Spleen (tissue), 11 donors: ENCODE measurements at regions not wholly inside any gene's neighbourhood (a gene's known extent, or its start where the extent isn't known, plus 50 kb on each side); places are given as distances from the start of the nearest gene placed in this dataset.
"Not testable (repeated sequence)": the region's sequence is repeated elsewhere in the genome, so short reads cannot be mapped to it uniquely, and the experiment has no call there.

Experiments
- DNase-seq: peaks from one replicate; pipeline ENCODE4 v3.0.0-alpha.2; 2020
- H3K27ac ChIP-seq, 8 donors: fragments of 200-600 bp; sonication (generic) in 7 of 8; 1 replicate in 4 of 8; 2 replicates in 4 of 8; pipeline versions ENCODE4 v1.5.0 to v1.8.0; 2016 to 2021; ENCODE audit warnings: inconsistent platforms in 4 of 8, mild to moderate bottlenecking in 4 of 8, moderate library complexity in 1 of 8
- H3K27me3 ChIP-seq, 7 donors: fragments of 200-600 bp; sonication (generic) in 6 of 7; replicated peaks in 1 of 7; 1 replicate in 4 of 7; 2 replicates in 3 of 7; pipeline versions ENCODE4 v1.5.0 to v1.8.0; 2016 to 2021; ENCODE audit warnings: inconsistent platforms in 3 of 7, mild to moderate bottlenecking in 1 of 7
- H3K36me3 ChIP-seq, 6 donors: fragments of 200-600 bp; sonication (generic) in 5 of 6; 1 replicate in 4 of 6; 2 replicates in 2 of 6; pipeline versions ENCODE4 v1.5.0 to v1.8.0; 2016 to 2021; ENCODE audit warnings: inconsistent platforms in 2 of 6
- H3K4me1 ChIP-seq, 6 donors: fragments of 200-600 bp; sonication (generic) in 5 of 6; 1 replicate in 3 of 6; 2 replicates in 3 of 6; pipeline versions ENCODE4 v1.5.0 to v1.8.0; 2016 to 2021; ENCODE audit warnings: inconsistent platforms in 3 of 6
- H3K4me3 ChIP-seq, 8 donors: fragments of 200-600 bp; sonication (generic) in 7 of 8; 1 replicate in 4 of 8; 2 replicates in 4 of 8; pipeline versions ENCODE4 v1.5.0 to v1.8.0; 2016 to 2021; ENCODE audit warnings: inconsistent platforms in 4 of 8, mild to moderate bottlenecking in 4 of 8, moderate library complexity in 2 of 8
- H3K9me3 ChIP-seq, 8 donors: fragments of 200-600 bp; sonication (generic) in 7 of 8; 1 replicate in 4 of 8; 2 replicates in 4 of 8; pipeline versions ENCODE4 v1.5.0 to v1.8.0; 2016 to 2021; ENCODE audit warnings: inconsistent platforms in 4 of 8
- POLR2A ChIP-seq, 3 donors: fragments of 450-650 bp; IDR thresholded peaks; one replicate each; pipeline ENCODE4 v1.5.1; 2017; ENCODE audit warnings: antibody characterized with exemption in 3 of 3, mild to moderate bottlenecking in 1 of 3
- POLR2AphosphoS5 ChIP-seq, 3 donors: sonication (generic); formaldehyde crosslinking; IDR thresholded peaks; one replicate each; pipeline ENCODE4 v1.5.1; 2017; ENCODE audit warnings: antibody characterized with exemption in 3 of 3
- WGBS, 5 donors: extraction: QIAGEN DNeasy Blood & Tissue Kit in 3 of 5; methylation state at CpG; one replicate each; pipeline versions ENCODE4 v1.1.5 to v1.1.7; 2013 to 2018; 5-methylcytosine and 5-hydroxymethylcytosine counted together
- intact Hi-C: fragments of 100-400 bp; cut with DNase I; formaldehyde crosslinking; loops from one replicate; pipeline ENCODE4 v1.15.0; 2023; ENCODE audit warnings: low total_unique reads
- TF ChIP-seq, protein P1 (sequence below), 11 experiments: fragments of 200-600 bp in 7 of 11; fragments of 450-650 bp in 4 of 11; sonication (generic) in 4 of 11; IDR thresholded peaks in 8 of 11; conservative IDR thresholded peaks in 3 of 11; 1 replicate in 7 of 11; 2 replicates in 4 of 11; pipeline versions ENCODE4 v1.4.0 to v1.8.0; 2016 to 2021; ENCODE audit warnings: antibody characterized with exemption in 11 of 11, inconsistent platforms in 4 of 11, mild to moderate bottlenecking in 1 of 11
- donor health status: healthy with polysubstance abuse.
- donor health status: DM: no; HTN: no; CAD: no; lungs with moderate emphysema.
- donor health status: DM: no; HTN: no; CAD: no.
- donor health status: Bipolar disorder and iron deficiency.
- donor health status: healthy.
- donor health status: DM: no; HTN: no; CAD: no.
- donor health status: DM: yes; HTN: yes; CAD: no.

GRCh38 chr12:124087266-124088051 lies 114.4 kb downstream of the ZNF664 start:
- peaks cover 0 to 3% (median 0%) of the 10 kb centered on the region in 8 donors for H3K9me3 ChIP-seq
- no peak for DNase-seq
- peaks cover 0 to 6% (median 0%) of the 10 kb centered on the region in 7 donors for H3K27me3 ChIP-seq
- 88 to 91% (median 88%) methylated on average over 10 of the region's 10 CpGs for WGBS, 5 donors
- no peaks in the 10 kb centered on the region for H3K4me1 ChIP-seq
- intact Hi-C loops = no loop called here
- H3K36me3 ChIP-seq = no peaks in the 10 kb centered on the region
- TF ChIP-seq POLR2A (IDR thresholded peaks at IDR 0.05) (no peak), POLR2AphosphoS5 (IDR thresholded peaks at IDR 0.05) (no peak)
- TF ChIP-seq, protein P1, sequence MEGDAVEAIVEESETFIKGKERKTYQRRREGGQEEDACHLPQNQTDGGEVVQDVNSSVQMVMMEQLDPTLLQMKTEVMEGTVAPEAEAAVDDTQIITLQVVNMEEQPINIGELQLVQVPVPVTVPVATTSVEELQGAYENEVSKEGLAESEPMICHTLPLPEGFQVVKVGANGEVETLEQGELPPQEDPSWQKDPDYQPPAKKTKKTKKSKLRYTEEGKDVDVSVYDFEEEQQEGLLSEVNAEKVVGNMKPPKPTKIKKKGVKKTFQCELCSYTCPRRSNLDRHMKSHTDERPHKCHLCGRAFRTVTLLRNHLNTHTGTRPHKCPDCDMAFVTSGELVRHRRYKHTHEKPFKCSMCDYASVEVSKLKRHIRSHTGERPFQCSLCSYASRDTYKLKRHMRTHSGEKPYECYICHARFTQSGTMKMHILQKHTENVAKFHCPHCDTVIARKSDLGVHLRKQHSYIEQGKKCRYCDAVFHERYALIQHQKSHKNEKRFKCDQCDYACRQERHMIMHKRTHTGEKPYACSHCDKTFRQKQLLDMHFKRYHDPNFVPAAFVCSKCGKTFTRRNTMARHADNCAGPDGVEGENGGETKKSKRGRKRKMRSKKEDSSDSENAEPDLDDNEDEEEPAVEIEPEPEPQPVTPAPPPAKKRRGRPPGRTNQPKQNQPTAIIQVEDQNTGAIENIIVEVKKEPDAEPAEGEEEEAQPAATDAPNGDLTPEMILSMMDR (IDR thresholded peaks at IDR 0.05 in 8 of 11, conservative IDR thresholded peaks at IDR 0.05 in 3 of 11) = no peak
- H3K4me3 ChIP-seq = no peak overlapping the region
- H3K27ac ChIP-seq = no peak overlapping the region

- intact Hi-C loops = no loop called here
- no peaks in the 10 kb centered on the region for H3K36me3 ChIP-seq
- no peak for DNase-seq
- WGBS, 5 donors = 86 to 93% (median 90%) methylated on average over 16 of the region's 16 CpGs
- TF ChIP-seq POLR2A (IDR thresholded peaks at IDR 0.05) (no peak), POLR2AphosphoS5 (IDR thresholded peaks at IDR 0.05) (no peak)
- TF ChIP-seq, protein P1 (IDR thresholded peaks at IDR 0.05 in 8 of 11, conservative IDR thresholded peaks at IDR 0.05 in 3 of 11) = no peak
- peaks cover 0 to 6% (median 0%) of the 10 kb centered on the region in 7 donors for H3K27me3 ChIP-seq
- H3K4me1 ChIP-seq = no peaks in the 10 kb centered on the region
- H3K9me3 ChIP-seq = peaks cover 0 to 3% (median 0%) of the 10 kb centered on the region in 8 donors
- H3K4me3 ChIP-seq = no peak overlapping the region
- H3K27ac ChIP-seq = no peak overlapping the region
Observed at GRCh38 chr12:124088217-124088907, 115.3 kb downstream of the ZNF664 start.

GRCh38 chr12:124089181-124089914 lies 116.3 kb downstream of the ZNF664 start:
- H3K27me3 ChIP-seq, H3K4me3 ChIP-seq, H3K36me3 ChIP-seq, H3K4me1 ChIP-seq, DNase-seq, intact Hi-C loops, H3K9me3 ChIP-seq, H3K27ac ChIP-seq: not testable (repeated sequence)
- WGBS, 5 donors = 86 to 98% (median 90%) methylated on average over 6 to 7 of the region's 11 CpGs

DNA sequence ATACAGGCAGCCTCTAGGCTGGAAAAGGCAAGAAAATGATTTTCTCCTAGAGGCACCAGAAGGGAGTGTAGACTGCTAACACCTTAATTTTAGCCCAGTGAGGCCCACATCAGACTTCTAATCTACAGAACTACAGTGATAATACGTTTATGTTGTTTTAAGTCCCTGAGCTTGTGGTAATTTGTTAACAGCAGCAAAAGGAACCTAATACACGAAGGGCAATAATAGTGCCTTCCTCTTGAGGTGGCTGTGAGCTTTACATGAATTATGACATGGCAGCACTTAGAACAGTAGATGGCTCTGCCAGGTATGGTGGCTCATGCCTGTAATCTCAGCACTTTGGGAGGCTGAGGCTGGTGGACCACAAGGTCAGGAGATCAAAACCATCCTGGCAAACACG lies 118.8 kb downstream of the ZNF664 start:
- no peak for DNase-seq
- no peak overlapping the region for H3K4me3 ChIP-seq
- WGBS, 5 donors = 79 to 93% (median 86%) methylated on average over 3 of the region's 3 CpGs
- intact Hi-C loops = no loop called here
- no peak overlapping the region for H3K27ac ChIP-seq
- no peaks in the 10 kb centered on the region for H3K27me3 ChIP-seq
- no peaks in the 10 kb centered on the region for H3K36me3 ChIP-seq
- H3K4me1 ChIP-seq = peaks cover 0 to 7% (median 0%) of the 10 kb centered on the region in 6 donors
- H3K9me3 ChIP-seq = peaks cover 0 to 3% (median 0%) of the 10 kb centered on the region in 8 donors
- no peak for TF ChIP-seq POLR2AphosphoS5 (IDR thresholded peaks at IDR 0.05)
- no peak for TF ChIP-seq POLR2A (IDR thresholded peaks at IDR 0.05)

DNA sequence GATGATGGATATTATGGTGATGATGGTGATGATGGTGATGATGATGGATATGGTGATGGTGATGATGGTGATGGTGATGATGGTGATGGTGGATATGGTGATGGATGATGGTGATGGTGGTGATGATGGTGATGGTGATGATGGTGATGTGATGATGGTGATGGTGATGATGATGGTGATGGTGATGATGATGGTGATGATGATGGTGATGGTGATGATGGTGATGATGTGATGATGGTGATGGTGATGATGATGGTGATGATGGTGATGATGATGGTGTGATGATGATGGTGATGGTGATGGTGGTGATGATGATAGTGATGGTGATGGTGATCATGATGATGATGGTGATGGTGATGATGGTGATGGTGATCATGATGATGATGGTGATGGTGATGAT lies 119.5 kb downstream of the ZNF664 start:
- H3K4me1 ChIP-seq, H3K27me3 ChIP-seq, intact Hi-C loops, H3K4me3 ChIP-seq, H3K9me3 ChIP-seq, DNase-seq, H3K27ac ChIP-seq, H3K36me3 ChIP-seq: not testable (repeated sequence)
